HG02852 (cell line): ENCODE measurements at regions not wholly inside any gene's neighbourhood (a gene's known extent, or its start where the extent isn't known, plus 50 kb on each side); places are given as distances from the start of the nearest gene placed in this dataset.
"Not testable (repeated sequence)": the region's sequence is repeated elsewhere in the genome, so short reads cannot be mapped to it uniquely, and the experiment has no call there.

Source experiments
- ATAC-seq: cut with Tn5 transposase; IDR thresholded peaks from one replicate; pipeline ENCODE4 v1.9.1; 2021; ENCODE audit warnings: mild to moderate bottlenecking, moderate library complexity; ENCODE audit not compliant: unreplicated experiment

GRCh38 chr1:38672692-38673091, 186.9 kb downstream of the RRAGC start:
- ATAC-seq: no peak

- ATAC-seq: no peak
Observed at GRCh38 chr1:38671221-38671620, 188.4 kb downstream of the RRAGC start.

GRCh38 chr1:38670544-38671122, 188.9 kb downstream of the RRAGC start:
- no peak for ATAC-seq

- ATAC-seq: no peak
Observed at GRCh38 chr1:38667626-38668025, 191.9 kb downstream of the RRAGC start.

- ATAC-seq: no peak
Observed at GRCh38 chr1:38662126-38662525, 197.4 kb downstream of the RRAGC start.

GRCh38 chr1:38658883-38659282, 200.7 kb downstream of the RRAGC start:
- no peak for ATAC-seq

GRCh38 chr1:38657873-38658272, 201.7 kb downstream of the RRAGC start:
- ATAC-seq: no peak

- no peak for ATAC-seq
Observed at GRCh38 chr1:38657207-38657840, 202.2 kb downstream of the RRAGC start.

GRCh38 chr1:38656726-38657125, 202.8 kb downstream of the RRAGC start:
- no peak for ATAC-seq

GRCh38 chr1:38652217-38652616, 207.4 kb downstream of the RRAGC start:
- no peak for ATAC-seq

GRCh38 chr1:38651669-38652068, 207.9 kb downstream of the RRAGC start:
- ATAC-seq: no peak

- ATAC-seq: no peak
Observed at GRCh38 chr1:38648417-38648816, 211.2 kb downstream of the RRAGC start.

- ATAC-seq: not testable (repeated sequence)
Observed at GRCh38 chr1:38647341-38647740, 212.2 kb downstream of the RRAGC start.

GRCh38 chr1:38644092-38644491, 215.5 kb downstream of the RRAGC start:
- no peak for ATAC-seq

- ATAC-seq: no peak
Observed at GRCh38 chr1:38641661-38642060, 217.9 kb downstream of the RRAGC start.

- no peak for ATAC-seq
Observed at GRCh38 chr1:38640371-38640770, 219.2 kb downstream of the RRAGC start.

GRCh38 chr1:38628241-38628640, 231.3 kb downstream of the RRAGC start:
- no peak for ATAC-seq

- no peak for ATAC-seq
Observed at GRCh38 chr1:38625939-38626338, 233.6 kb downstream of the RRAGC start.

- no peak for ATAC-seq
Observed at GRCh38 chr1:38624336-38625039, 235.1 kb downstream of the RRAGC start.

- ATAC-seq: no peak
Observed at GRCh38 chr1:38623529-38623928, 236.0 kb downstream of the RRAGC start.

GRCh38 chr1:38622197-38622596, 237.4 kb downstream of the RRAGC start:
- no peak for ATAC-seq

- ATAC-seq: no peak
Observed at GRCh38 chr1:38616846-38617245, 242.7 kb downstream of the RRAGC start.
